Activated naive CD8-positive, alpha-beta T cell treated with anti-CD3 and anti-CD28 coated beads for 36 hours (primary cell): ENCODE measurements at regions not wholly inside any gene's neighbourhood (a gene's known extent, or its start where the extent isn't known, plus 50 kb on each side); places are given as distances from the start of the nearest gene placed in this dataset.
"Not testable (repeated sequence)": the region's sequence is repeated elsewhere in the genome, so short reads cannot be mapped to it uniquely, and the experiment has no call there.

ENCODE experiments used
- DNase-seq: peaks from one replicate; pipeline ENCODE4 v3.0.0; 2021
- H3K27ac Mint-ChIP-seq: one replicate; pipeline ENCODE4 v1.8.0; 2022; ENCODE audit warnings: mild to moderate bottlenecking, moderate library complexity, mixed read lengths
- H3K27me3 Mint-ChIP-seq: one replicate; pipeline ENCODE4 v1.8.0; 2022; ENCODE audit warnings: mild to moderate bottlenecking, mixed read lengths
- H3K36me3 Mint-ChIP-seq: one replicate; pipeline ENCODE4 v1.8.0; 2021; ENCODE audit warnings: mild to moderate bottlenecking, mixed read lengths
- H3K4me1 Mint-ChIP-seq: one replicate; pipeline ENCODE4 v1.8.0; 2021; ENCODE audit warnings: mixed read lengths
- H3K4me3 Mint-ChIP-seq: one replicate; pipeline ENCODE4 v1.8.0; 2022; ENCODE audit warnings: mild to moderate bottlenecking, moderate library complexity, mixed read lengths
- H3K9me3 Mint-ChIP-seq: one replicate; pipeline ENCODE4 v1.8.0; 2022; ENCODE audit warnings: mixed read lengths

DNA sequence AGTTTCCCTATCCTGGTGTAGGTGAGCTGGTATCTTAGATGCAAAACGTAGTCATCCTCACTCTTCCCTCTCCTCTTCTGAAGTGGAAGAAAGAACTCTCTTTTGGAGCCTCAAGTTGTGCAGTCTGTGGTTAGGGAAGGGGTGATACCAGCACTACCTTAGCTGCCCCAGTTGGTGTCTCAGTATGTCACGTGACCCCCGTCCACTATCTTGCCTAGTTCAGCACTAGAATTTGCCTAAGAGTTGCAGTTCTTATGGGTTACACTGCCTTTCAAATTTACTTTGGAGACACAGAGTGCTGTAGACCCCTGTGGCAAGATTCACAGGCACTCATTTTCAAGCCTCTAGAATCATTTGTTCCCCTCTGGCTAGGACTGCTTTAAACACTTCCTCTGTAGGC is 322.8 kb upstream of the EDA2R start:
- Mint-ChIP-seq H3K27ac (no peak overlapping the region), H3K27me3 (no peaks in the 10 kb centered on the region), H3K4me1 (no peaks in the 10 kb centered on the region), H3K4me3 (no peak overlapping the region), H3K9me3 (peaks cover 7% of the 10 kb centered on the region), H3K36me3 (no peaks in the 10 kb centered on the region)
- DNase-seq: no peak

- Mint-ChIP-seq H3K36me3 (no peaks in the 10 kb centered on the region), H3K9me3 (peaks cover 5% of the 10 kb centered on the region), H3K27ac (no peak overlapping the region), H3K27me3 (no peaks in the 10 kb centered on the region), H3K4me1 (no peaks in the 10 kb centered on the region), H3K4me3 (no peak overlapping the region)
- DNase-seq: no peak
Measured at GRCh38 chrX:66931713-66932112, 292.8 kb upstream of the EDA2R start.

- not testable (repeated sequence) for H3K4me3 Mint-ChIP-seq, H3K27ac Mint-ChIP-seq, H3K9me3 Mint-ChIP-seq, DNase-seq, H3K27me3 Mint-ChIP-seq, H3K4me1 Mint-ChIP-seq, H3K36me3 Mint-ChIP-seq
Measured at GRCh38 chrX:66930516-66930915, 291.6 kb upstream of the EDA2R start.

DNA sequence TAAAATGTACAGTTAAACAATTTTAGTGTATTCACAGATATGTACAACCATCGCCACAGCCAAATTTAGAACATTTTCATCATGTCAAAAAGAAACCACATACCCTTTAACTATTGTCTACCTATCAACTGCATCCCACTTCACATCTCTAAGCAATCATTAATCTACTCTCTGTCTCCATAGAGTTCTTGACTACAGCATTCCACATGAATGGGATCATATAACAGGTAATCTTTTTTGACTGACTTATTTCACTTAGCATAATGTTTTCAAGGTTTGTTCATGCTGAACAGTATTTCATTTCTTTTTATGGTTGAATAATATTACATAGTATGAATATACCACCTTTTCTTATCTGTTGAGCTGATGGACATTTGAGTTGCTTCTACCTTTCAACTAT is 281.4 kb upstream of the EDA2R start:
- no peaks in the 10 kb centered on the region for H3K4me1 Mint-ChIP-seq
- no peaks in the 10 kb centered on the region for H3K27me3 Mint-ChIP-seq
- no peak for DNase-seq
- no peak overlapping the region for H3K4me3 Mint-ChIP-seq
- no peaks in the 10 kb centered on the region for H3K36me3 Mint-ChIP-seq
- H3K9me3 Mint-ChIP-seq: no peaks in the 10 kb centered on the region
- H3K27ac Mint-ChIP-seq: no peak overlapping the region

- peaks cover 3% of the 10 kb centered on the region for H3K27me3 Mint-ChIP-seq
- no peak for DNase-seq
- H3K27ac Mint-ChIP-seq: no peak overlapping the region
Measured at GRCh38 chrX:66919280-66919832, 280.5 kb upstream of the EDA2R start.

GRCh38 chrX:66918511-66918910 is 279.6 kb upstream of the EDA2R start:
- no peak for DNase-seq
- Mint-ChIP-seq H3K27me3 (peaks cover 3% of the 10 kb centered on the region), H3K9me3 (no peaks in the 10 kb centered on the region), H3K4me3 (no peak overlapping the region), H3K4me1 (no peaks in the 10 kb centered on the region), H3K36me3 (no peaks in the 10 kb centered on the region), H3K27ac (no peak overlapping the region)

More at GRCh38 chrX:66919280-66919832, 280.5 kb upstream of the EDA2R start:
- H3K4me1 Mint-ChIP-seq: no peaks in the 10 kb centered on the region
- H3K9me3 Mint-ChIP-seq: no peaks in the 10 kb centered on the region
- H3K36me3 Mint-ChIP-seq: no peaks in the 10 kb centered on the region
- H3K4me3 Mint-ChIP-seq: no peak overlapping the region

GRCh38 chrX:66915893-66916292 is 277.0 kb upstream of the EDA2R start:
- Mint-ChIP-seq H3K9me3 (no peaks in the 10 kb centered on the region), H3K36me3 (no peaks in the 10 kb centered on the region), H3K4me3 (no peak overlapping the region), H3K4me1 (no peaks in the 10 kb centered on the region), H3K27me3 (peaks cover 3% of the 10 kb centered on the region), H3K27ac (no peak overlapping the region)
- DNase-seq: no peak

GRCh38 chrX:66914080-66914479 is 275.2 kb upstream of the EDA2R start:
- Mint-ChIP-seq H3K9me3 (no peaks in the 10 kb centered on the region), H3K27me3 (peaks cover 3% of the 10 kb centered on the region), H3K36me3 (no peaks in the 10 kb centered on the region), H3K4me3 (no peak overlapping the region), H3K27ac (no peak overlapping the region), H3K4me1 (no peaks in the 10 kb centered on the region)
- no peak for DNase-seq

GRCh38 chrX:66912417-66912816 is 273.5 kb upstream of the EDA2R start:
- peaks cover 3% of the 10 kb centered on the region for H3K27me3 Mint-ChIP-seq
- H3K36me3 Mint-ChIP-seq: no peaks in the 10 kb centered on the region
- H3K4me3 Mint-ChIP-seq: no peak overlapping the region
- no peak overlapping the region for H3K27ac Mint-ChIP-seq
- no peaks in the 10 kb centered on the region for H3K4me1 Mint-ChIP-seq
- no peak for DNase-seq
- H3K9me3 Mint-ChIP-seq: no peaks in the 10 kb centered on the region

DNA sequence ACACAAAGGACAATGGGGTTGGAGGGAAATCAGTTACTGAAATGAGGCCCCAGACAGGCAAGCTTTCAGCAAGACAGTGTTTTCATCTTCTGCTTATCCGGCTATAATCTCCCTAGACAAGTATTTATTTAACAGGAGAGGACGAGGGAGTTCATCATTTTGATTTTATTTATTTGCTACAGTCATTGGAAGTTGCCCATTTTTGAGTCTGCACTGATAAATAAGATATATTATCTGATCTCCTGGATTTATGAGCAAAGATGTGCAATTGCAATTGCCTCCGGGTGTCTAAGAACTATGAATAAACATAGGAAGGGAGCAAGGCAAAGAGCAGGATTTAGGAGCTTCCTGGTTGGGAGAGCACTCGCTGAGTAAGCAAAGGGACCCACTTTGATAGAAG is 263.2 kb upstream of the EDA2R start:
- Mint-ChIP-seq H3K4me3 (no peak overlapping the region), H3K36me3 (no peaks in the 10 kb centered on the region), H3K4me1 (no peaks in the 10 kb centered on the region), H3K27me3 (no peaks in the 10 kb centered on the region), H3K9me3 (no peaks in the 10 kb centered on the region), H3K27ac (no peak overlapping the region)
- no peak for DNase-seq

DNA sequence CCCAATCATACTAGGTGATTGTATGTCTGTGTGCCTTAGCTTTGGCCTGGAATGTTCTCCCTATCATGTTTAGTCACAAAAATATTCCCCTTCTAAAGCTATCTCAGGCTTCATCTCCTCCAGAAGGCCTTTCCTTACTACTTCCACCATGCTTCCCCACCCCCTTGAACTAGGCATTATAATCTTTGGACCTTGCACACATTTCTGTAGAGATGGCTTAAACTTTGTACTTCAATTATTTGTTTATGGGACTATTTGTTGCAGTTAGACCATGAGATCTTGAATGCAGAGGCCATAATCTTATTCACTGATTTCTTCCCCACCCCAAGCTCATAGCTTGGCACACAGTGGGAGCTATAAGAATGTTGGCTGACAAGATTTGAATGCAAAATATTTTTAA is 262.0 kb upstream of the EDA2R start:
- Mint-ChIP-seq H3K27ac (no peak overlapping the region), H3K4me3 (no peak overlapping the region), H3K9me3 (no peaks in the 10 kb centered on the region), H3K4me1 (no peaks in the 10 kb centered on the region), H3K27me3 (no peaks in the 10 kb centered on the region), H3K36me3 (no peaks in the 10 kb centered on the region)
- DNase-seq: no peak

GRCh38 chrX:66892004-66892403 is 253.1 kb upstream of the EDA2R start:
- H3K27me3 Mint-ChIP-seq: no peaks in the 10 kb centered on the region
- H3K9me3 Mint-ChIP-seq: no peaks in the 10 kb centered on the region
- no peak overlapping the region for H3K4me3 Mint-ChIP-seq
- no peak overlapping the region for H3K27ac Mint-ChIP-seq
- no peaks in the 10 kb centered on the region for H3K36me3 Mint-ChIP-seq
- no peaks in the 10 kb centered on the region for H3K4me1 Mint-ChIP-seq
- DNase-seq: no peak

- H3K27ac Mint-ChIP-seq: no peak overlapping the region
- H3K4me3 Mint-ChIP-seq: no peak overlapping the region
- DNase-seq: no peak
- no peaks in the 10 kb centered on the region for H3K4me1 Mint-ChIP-seq
- H3K36me3 Mint-ChIP-seq: no peaks in the 10 kb centered on the region
- no peaks in the 10 kb centered on the region for H3K9me3 Mint-ChIP-seq
- no peaks in the 10 kb centered on the region for H3K27me3 Mint-ChIP-seq
Measured at GRCh38 chrX:66889418-66889817, 250.5 kb upstream of the EDA2R start.

DNA sequence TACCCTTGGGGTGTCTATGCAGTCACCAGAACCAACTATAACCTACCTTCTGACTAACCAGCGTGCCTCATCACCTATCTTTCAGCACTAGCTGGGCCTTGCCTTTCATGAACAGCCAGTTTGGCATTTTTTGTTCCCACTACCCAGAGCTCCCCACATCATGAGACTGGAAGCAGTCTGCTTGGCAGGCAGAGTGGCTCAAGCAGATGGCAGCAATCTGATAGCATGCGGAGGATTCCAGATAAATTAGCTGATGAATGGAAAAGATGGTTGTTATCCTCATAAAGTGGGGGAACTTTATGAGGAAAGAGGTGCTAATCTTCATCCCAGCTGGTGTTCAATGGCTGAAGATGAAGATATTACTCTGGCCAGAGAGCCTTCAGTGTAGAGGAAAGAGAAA is 243.2 kb upstream of the EDA2R start:
- DNase-seq: no peak
- H3K27me3 Mint-ChIP-seq: no peaks in the 10 kb centered on the region
- H3K4me3 Mint-ChIP-seq: no peak overlapping the region
- no peaks in the 10 kb centered on the region for H3K9me3 Mint-ChIP-seq
- no peaks in the 10 kb centered on the region for H3K4me1 Mint-ChIP-seq
- no peaks in the 10 kb centered on the region for H3K36me3 Mint-ChIP-seq
- no peak overlapping the region for H3K27ac Mint-ChIP-seq

- no peaks in the 10 kb centered on the region for H3K9me3 Mint-ChIP-seq
- no peak for DNase-seq
- H3K36me3 Mint-ChIP-seq: no peaks in the 10 kb centered on the region
- H3K4me3 Mint-ChIP-seq: no peak overlapping the region
- no peaks in the 10 kb centered on the region for H3K4me1 Mint-ChIP-seq
- H3K27ac Mint-ChIP-seq: no peak overlapping the region
- H3K27me3 Mint-ChIP-seq: no peaks in the 10 kb centered on the region
Measured at GRCh38 chrX:66876776-66877175, 237.9 kb upstream of the EDA2R start.

- no peaks in the 10 kb centered on the region for H3K36me3 Mint-ChIP-seq
- DNase-seq: no peak
- H3K9me3 Mint-ChIP-seq: no peaks in the 10 kb centered on the region
- H3K27ac Mint-ChIP-seq: no peak overlapping the region
- H3K27me3 Mint-ChIP-seq: no peaks in the 10 kb centered on the region
- H3K4me3 Mint-ChIP-seq: no peak overlapping the region
- no peaks in the 10 kb centered on the region for H3K4me1 Mint-ChIP-seq
Measured at GRCh38 chrX:66872771-66873170, 233.9 kb upstream of the EDA2R start.

DNA sequence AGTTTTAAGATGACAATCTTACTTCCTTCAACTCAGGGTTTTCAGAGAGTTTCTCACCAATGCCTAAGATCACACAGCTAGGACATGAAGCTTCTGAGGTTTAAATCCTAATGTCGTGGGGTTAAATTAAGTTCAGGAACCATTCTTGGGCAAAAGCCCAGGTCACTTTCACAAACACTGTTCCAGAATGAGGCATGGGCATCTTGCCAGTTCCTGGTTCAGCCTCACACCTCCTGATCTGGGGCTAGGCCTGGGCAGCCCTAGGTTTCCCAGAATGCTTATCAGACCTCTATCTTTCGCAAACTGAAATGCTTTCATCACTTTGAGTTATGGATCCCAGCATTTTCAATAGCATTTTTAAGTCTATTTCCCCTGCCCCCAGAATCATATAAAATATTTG is 224.8 kb upstream of the EDA2R start:
- no peaks in the 10 kb centered on the region for H3K27me3 Mint-ChIP-seq
- H3K4me1 Mint-ChIP-seq: no peaks in the 10 kb centered on the region

More for the DNA sequence above, 224.8 kb upstream of the EDA2R start:
- peaks cover 5% of the 10 kb centered on the region for H3K9me3 Mint-ChIP-seq
- no peak overlapping the region for H3K4me3 Mint-ChIP-seq
- no peak overlapping the region for H3K27ac Mint-ChIP-seq
- no peaks in the 10 kb centered on the region for H3K36me3 Mint-ChIP-seq
- DNase-seq: no peak
